NCI-H524 treated with DMSO at 0.1 percent for 48 hours (cell line): ENCODE measurements at regions not wholly inside any gene's neighbourhood (a gene's known extent, or its start where the extent isn't known, plus 50 kb on each side); places are given as distances from the start of the nearest gene placed in this dataset.
"Not testable (repeated sequence)": the region's sequence is repeated elsewhere in the genome, so short reads cannot be mapped to it uniquely, and the experiment has no call there.

Source experiments
- DNase-seq: peaks from one replicate; lab custom pipeline; 2025; lab: John Stamatoyannopoulos, UW

DNA sequence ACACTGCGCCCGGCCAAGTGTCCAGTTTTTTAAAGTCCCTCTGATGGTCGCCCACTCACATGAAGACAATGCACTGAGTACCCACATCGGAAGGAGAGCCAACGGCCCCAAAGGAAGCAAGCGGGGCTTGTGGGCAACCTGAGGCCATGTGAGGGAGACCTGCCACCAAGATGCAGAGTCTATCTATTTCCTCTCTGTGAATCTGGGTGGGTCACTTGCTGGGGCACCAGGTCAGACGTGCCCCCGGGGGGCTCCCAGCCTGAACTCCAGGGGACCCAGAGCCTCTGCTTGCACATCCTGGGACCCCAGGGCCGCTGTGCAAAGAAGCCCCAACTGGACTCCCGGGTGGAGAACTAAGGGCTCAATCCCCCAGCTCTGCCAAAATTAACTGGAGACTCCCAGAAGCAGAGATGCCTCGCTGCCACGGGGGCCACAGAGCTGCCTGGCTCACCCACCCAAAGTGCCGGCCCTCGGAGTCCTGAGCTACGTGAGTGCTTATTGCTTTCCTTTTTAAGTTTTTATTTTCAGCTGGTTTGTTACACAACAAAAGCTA lies 106.4 kb downstream of the BRD1 start:
- DNase-seq: no peak

DNA sequence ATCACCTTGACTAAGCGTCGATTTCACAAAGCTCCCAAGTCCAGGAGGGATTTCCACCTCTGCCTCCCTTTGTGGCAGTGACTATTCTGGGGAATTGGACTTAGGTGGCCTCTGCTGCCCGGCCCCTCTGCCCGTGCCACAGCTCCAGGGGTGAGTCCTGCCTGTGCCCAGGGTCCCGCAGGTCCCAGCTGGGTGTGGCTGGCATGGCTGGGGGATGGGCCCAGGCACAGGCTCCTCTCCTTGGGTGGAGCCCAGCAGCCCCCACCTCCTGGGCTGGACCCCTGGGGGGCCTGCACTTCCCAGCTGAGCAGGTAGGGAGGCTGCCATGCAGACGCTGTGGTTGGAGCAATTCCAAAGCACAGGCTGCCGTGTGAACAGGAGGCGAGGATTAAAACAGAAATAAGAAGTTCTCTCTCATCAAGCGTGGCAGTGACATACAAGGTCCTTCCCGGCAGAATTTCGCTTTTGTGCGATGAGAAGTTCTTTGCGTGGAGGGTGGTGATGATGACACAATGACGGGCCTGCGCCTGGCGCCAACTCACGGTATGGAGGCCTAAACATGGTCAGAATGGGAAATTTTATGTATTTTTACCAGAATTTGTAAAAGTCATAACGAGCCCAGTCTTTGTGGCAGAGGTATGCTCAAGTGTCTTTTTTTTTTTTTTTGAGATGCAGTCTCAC lies 107.3 kb downstream of the BRD1 start:
- no peak for DNase-seq

DNA sequence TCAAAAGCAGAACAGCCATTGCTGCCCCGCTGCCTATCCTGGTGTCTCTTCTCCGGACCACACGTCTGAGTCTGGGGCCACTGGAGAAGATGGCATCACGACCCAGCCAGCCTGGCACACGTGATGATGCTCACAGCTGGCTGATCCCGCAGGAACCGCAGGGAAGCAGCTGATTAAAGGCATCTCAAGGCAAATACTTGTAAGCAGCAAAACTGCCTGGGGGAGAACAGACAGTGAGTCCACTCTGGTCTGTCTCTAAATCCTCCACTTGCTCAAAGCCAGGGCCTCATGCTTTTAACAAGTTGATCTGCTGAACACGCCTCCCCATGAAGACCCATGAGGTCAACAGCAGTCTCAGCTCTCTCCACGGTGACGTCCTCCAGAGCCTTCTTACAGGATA lies 108.6 kb downstream of the BRD1 start:
- DNase-seq: no peak

DNA sequence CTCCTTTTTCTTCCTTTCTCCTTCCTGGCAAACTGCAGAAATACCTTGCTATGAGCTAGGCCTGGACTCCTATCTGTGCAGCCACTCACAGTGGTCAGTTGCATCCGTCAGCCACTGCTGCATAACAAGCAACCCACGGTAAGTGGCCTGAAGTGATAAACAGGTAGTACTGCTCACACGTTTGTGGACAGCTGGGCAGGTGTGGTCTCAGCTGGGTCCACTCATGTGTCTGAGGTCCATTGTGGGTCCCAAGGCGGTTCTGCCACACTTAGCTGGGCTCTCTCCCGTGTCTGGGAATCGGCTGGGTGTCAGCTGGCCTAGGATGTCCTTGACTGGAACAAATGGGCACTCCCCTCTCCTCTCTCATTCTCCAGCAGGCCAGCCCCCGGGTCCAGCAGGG lies 109.3 kb downstream of the BRD1 start:
- DNase-seq: no peak

DNA sequence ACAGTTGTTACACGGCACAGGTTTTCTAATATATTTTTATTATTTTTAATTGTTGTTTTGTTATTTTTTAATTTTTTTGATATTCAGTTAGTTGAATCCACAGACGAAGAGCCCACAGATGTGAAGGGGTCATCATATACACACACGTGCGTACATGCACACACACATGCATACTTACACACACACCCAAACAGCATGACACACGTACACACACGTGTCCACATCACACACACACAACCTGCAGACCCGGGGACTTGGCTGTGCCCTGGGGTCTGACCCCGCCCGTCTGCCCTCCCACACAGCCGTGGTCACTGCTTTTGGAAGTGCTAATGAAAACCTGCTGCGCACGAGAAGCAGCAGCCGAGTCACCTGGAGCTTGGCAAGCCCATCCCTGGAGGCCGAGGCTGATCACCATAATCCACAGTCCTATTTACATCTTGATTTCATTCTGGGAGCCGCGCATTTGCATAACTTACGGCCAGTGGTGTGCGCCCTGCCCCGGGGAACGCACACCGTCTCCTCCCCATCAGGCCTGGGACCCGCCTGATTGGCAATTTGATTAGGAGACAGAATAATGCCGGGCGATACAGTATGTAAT lies 110.3 kb downstream of the BRD1 start:
- DNase-seq: no peak

DNA sequence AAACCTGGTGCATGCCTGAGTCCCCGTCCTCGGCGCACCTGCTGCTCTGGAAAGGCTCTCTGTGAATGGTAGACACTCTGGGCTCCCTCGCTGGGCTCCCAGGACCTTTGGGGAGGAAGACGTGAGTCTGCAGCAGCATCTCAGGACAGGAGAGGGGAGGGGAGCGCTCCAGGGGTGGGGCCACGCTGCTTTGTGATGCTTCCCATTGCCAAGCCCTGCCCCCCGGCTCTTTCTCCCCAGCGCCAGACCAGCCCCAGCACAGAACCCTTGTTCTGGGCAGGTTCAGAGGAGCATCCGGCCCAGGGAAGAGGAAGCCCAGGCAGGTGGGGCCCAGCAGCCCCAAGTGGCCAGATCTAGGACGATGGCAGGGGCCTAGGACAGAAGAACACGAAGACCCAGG lies 111.2 kb downstream of the BRD1 start:
- DNase-seq: no peak

DNA sequence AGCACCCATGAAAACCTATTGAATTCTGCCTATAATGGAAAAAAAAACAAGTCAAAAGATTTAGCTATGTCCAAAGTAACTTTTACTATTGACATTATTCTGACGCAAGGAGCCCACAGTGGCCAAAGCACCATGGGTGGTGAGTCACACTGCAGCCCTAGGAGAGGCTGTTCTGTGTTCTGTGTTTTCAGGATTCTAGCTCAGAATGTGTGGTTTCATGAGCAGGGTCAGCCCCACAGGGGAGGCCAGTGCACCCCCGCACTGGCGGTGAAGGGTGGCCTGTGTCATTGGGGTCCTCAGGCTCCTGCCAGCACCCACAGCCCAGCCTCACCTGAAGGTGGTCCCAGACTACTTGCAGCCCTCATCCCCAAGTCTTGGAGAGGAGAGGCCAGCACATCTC lies 112.2 kb downstream of the BRD1 start:
- no peak for DNase-seq

DNA sequence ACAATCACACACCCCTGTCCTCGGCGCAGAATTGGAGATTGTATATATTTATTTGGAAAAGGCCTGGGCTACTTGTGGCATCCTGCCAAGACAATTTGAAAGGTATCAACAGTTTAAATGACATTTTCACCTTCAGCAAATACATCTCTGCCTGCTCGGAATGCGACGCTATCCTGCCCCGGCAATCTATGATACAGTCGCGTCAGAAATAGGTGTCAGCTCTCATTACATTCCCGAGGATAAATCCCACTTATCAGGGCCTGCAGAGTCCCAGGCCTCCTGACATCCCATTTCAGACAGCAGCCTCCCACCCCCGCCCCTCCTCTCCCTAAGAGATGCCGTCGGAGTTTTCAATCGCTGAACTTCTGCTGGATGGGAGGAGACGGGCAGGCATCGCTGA lies 114.7 kb downstream of the BRD1 start:
- DNase-seq: no peak

DNA sequence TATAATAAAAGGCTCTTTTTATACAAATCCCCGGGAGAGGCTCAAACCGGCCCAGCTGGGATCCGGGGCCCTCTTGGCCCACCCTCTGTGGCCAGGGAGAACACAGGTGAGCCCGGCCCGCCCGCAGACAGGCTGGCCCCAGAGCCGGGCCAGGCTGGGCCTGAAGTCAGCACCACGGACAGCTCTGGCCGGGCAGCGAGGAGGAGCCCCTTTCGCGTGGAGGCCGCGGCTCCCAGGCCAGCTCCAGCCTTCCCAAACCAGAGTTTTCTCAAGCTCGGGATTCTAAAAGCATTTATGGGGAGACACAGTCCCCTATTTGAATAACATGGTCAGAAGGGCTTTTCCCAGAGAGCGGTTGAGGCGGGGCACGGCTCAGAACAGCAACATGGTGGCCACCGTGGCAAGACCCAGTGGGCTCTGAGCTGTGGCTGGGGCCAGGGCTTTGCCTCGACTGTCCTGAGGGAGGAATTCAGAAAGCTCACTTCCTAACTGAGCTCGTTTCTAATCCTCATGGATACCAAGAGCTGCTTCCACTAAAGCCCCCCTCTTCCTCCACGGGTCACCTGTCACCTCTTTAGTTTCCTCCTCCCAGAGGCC lies 115.4 kb downstream of the BRD1 start:
- no peak for DNase-seq

DNA sequence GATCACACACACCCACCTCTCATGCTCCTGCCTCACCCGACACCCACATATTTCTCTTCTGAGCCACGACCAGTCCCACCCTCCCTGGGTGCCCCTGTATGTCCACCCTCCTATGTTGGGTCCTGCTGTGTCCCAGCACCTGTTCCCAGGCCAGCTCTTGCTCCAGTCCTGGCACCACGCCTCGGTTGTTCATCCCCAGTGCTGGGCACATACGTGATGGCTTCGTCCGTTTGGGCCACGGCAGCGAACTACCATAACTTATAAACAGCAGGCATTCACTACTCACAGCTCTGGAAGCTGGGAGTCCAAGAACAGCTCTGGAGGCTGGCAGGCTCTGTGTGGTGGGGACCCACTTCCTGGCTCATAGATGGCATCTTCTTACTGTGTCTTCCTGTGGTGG lies 116.9 kb downstream of the BRD1 start:
- DNase-seq: no peak

DNA sequence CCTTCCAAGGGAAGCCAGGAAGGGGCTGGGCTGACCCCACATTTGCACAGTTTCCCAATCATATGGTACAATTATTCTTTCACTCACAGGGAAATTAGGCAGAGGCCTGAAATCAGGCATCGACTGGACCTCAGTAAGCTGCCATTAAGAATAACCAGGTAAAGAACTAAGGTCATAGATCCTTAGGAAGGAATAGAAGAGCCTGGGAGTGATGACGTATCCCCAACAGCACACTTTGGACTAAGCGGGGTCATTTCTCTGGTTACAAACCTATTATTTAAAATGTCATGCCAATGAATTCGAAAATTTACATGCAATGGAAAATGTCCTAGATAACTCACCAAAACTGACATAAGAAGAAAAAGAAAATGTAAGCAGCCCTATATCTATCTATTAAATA lies 118.2 kb downstream of the BRD1 start:
- DNase-seq: no peak

DNA sequence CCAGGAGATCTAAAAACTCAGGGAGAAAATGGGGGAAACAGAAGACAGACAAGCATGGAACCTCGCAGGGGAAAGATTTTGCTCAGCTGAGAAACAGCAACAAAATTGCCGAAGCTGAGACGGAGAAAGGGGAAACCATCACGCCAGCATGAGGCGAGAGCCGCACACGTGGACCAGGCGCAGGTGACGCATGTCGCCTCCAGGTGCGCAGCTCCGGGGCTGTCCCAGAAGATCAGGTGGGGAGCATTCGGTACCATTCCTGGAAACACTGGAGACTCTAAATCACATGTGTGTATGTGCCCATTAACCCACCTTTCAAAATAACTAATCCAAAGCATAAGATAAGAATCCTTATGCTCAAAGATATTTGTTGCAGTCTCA lies 121.7 kb downstream of the BRD1 start:
- DNase-seq: no peak

DNA sequence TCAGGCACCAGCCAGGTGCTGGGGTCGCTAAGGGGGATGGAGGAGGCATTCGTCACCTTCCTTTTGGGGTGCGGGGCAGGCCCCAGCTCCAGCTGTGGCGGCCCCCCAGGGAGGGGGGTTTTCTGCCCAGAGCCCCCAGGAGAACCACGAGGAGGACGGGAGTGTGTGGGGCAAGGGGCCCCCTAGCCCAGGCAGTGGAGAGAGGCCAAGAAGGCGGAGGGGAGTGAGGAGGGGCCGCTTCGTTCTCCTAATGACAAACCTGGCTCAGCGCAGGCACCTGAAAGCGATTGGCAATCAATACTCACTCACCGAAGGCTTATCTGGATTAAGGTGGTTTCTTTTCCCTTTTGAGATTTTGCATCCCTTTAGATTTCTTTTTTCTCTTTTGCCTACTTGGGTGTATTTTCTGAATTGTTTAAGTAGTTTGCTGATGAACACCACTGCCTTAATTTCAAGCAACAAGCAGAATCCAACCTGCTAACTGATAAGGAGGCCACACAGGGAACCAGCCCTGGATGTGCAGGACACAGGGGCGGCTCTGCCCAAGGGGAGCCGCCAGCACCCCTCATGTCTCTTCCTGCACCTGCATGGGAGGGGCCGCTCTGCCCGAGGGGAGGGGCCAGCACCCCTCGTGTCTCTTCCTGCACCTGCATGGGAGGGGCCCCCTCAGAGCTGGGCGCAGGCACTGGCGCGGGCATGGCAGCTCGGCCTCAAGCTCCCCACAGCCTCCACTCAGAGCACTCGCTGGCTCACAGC lies 122.3 kb downstream of the BRD1 start:
- no peak for DNase-seq

DNA sequence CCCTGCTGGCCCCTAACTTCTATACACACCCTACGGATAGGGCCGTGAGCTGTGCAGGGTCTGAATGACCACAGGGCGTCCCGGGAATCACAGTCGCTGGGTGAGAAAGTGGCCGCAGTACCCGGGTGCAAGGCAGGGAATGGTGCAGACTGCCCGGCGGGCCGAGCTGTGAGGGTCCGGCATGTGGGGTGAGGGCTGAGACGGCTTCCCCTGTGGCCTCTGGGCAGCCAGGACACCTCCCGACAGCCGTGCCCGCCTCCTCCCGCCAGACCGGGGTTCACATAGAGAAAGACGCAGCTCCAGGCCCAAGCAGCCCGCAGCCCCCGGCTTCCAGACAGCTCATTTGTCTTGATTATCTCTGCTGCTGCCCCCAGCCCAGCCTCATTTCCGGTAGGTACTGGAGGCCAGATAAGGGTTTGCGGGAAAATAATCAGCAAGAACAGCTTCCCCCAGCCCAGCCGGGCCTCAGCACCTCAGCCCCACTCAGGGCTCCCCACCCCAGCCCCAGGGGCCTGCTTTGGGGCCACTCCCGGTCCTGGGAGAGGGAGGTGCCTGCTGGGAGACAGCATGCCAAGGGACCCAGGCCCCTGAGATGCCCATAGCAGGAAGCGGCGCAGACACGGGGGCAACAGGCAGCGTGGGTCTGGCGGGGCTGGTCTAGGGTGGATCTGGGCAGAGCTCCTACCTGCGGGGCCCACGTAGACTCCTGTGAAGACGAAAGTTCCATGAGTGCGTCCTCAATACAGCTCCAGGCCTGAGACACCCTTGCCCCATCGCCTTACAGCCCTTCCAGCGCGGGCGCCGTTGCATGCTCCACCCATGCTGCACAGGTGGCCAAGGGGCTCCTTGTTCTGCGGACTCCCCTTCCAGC lies 123.1 kb downstream of the BRD1 start:
- no peak for DNase-seq

DNA sequence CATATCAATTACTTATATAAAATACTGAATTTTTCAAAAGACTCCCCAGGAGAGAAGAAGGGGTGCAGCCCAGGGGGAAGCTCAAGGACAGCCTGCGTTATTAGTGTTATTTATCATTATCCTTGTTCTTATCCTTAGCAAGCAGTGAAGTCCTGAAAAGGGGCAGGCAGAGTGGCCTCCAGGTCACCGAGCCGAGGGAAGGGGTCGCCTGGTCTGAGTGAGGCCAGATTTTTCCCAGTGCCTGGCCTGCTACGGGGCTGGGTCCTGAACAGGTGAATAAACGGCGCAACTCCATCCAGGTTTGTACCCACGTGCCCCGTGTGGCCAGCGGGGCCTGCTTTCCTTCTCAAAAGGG lies 123.7 kb downstream of the BRD1 start:
- DNase-seq: no peak

DNA sequence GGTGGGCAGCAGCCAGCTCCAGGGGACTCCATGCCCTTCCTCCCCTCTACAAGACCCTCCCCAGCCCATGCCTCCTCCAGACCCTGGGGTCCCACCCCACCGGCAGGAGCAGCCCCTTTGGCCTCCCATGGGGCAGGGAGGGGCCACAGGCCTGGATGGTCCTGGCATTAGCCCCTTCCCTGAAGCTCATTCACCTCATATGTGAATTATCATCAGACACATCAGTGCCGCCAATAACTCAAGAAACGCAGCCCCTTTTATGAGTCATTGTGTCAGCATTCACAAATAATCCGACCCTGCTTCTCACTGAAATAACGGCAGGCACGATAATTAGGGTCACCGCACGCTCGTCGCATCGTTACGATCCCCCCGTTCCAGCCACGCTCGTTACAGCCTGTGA lies 124.2 kb downstream of the BRD1 start:
- DNase-seq: no peak

DNA sequence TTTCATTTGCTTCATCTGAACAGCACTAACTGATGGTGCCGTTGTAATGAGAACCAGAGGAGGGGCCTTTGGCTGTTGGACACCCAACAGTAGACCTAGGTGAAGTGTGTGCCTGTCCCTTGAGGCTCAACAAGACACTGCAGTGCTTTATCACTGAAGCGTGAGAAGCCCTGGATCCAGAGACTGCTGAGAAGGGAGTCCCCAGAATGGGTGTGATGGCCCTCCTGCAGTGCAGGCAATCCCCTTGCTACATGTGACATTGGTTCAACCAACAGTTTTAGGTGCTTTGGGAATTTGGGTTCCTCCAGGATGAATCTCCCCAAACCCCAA lies 125.6 kb downstream of the BRD1 start:
- DNase-seq: no peak

DNA sequence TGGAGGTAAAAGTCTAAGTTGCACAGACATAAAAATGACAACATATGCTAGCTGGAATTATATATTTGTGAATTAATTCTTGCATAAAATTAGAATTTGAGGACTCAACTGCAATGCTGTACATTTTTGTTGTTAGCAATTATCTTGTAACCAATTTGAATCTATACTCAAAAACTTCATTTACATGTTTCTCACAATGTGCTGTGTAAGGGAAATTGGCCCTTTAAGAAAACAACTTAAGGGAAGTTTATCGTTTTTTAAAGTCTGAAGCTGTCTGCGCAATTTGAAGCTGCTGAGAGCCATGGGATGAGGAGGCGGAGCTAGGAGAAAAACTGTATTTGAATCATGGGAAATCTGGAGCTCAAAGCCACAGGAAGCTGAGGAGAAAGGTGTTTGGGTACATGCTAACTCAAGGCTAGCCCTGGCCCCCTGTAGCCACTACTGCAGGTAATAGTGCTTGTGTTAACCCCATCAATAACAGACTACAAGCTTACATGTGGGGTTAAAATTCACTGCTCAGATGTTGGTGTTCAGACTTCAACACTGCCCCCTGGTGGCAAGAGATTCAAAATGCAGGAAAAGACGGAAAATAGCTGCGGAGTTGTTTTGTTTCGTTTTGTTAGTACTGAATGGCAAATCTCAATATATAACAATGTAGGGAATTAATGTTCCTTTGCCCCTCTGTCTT lies 126.1 kb downstream of the BRD1 start:
- no peak for DNase-seq

DNA sequence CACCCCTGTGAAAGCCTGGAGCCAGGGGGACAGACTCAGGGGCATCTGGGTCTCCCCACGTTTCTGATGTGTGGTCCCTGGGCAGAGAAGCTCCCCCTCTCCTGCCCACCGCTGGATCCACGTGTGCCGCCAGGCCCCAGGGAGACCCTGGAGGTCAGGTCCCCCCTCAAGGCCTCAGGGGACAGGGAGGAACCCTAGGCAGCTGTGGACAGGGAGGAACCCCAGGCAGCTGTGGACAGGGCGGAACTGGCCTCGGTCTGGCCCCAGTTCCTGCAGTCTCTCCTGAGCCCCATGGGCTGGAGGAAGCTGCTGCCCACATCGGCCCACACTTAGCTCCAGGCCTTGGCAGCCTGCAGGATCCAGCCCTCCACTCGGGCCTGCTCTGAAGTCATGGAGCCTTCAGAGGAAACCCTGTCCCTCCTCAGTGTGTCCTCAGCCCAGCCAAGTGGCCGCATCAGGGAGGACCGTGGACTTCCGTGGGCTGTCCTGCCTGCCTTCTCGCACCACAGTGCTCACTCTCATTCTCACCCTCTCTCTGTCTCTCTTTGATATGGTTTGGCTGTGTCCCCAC lies 127.7 kb downstream of the BRD1 start:
- no peak for DNase-seq

DNA sequence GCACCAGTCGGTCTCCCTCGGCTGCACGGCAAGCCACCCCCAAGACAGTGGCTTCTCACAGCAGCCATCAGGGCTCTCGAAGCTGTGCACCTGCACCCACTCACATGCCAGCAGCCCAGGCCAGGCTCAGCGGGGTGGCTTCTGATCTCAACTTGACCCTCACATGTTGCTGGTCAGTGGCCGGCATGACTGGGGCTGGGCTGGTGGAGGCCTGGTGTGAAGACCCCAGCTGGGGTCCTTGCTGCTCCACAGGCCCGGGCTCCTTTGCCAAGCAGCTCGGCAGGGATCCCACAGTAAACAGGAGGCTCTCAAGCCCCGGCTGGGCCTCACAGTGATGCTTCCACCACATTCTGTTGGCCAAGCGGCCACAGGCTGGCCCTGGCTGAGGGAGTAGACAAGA lies 128.2 kb downstream of the BRD1 start:
- no peak for DNase-seq

DNA sequence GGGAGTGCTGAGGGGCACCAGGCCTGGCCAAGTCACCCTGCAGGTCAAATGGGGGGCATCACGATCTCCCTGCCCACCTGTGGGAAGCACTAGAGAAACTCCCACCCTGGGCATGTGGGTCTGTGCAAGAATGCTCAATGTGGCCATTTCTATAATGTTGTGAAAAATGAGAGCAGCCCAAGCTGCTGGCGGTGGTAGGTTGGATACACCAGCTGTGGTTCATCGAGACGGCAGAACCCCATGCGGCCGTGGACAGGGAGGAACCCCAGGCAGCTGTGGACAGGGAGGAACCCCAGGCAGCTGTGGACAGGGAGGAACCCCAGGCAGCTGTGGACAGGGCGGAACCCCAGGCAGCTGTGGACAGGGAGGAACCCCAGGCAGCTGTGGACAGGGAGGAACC lies 129.1 kb downstream of the BRD1 start:
- not testable (repeated sequence) for DNase-seq
